KMS-11 (cell line): ENCODE measurements at regions not wholly inside any gene's neighbourhood (a gene's known extent, or its start where the extent isn't known, plus 50 kb on each side); places are given as distances from the start of the nearest gene placed in this dataset.
"Not testable (repeated sequence)": the region's sequence is repeated elsewhere in the genome, so short reads cannot be mapped to it uniquely, and the experiment has no call there.

ENCODE experiments used
- H2AFZ ChIP-seq: fragments of 200-600 bp; sonication (generic); 2 replicates; pipeline ENCODE4 v1.6.1; 2016; ENCODE audit warnings: antibody characterized with exemption, mixed run types, low read depth
- H3K27ac ChIP-seq: fragments of 200-600 bp; sonication (generic); 2 replicates; pipeline ENCODE4 v1.6.1; 2016; ENCODE audit warnings: mild to moderate bottlenecking, mixed run types
- H3K27me3 ChIP-seq: fragments of 200-600 bp; sonication (generic); 2 replicates; pipeline ENCODE4 v1.6.1; 2017; ENCODE audit warnings: mild to moderate bottlenecking, low read depth, mixed run types, moderate library complexity; ENCODE audit not compliant: insufficient read depth
- H3K36me3 ChIP-seq: fragments of 200-600 bp; sonication (generic); 2 replicates; pipeline ENCODE4 v1.6.1; 2017; ENCODE audit warnings: mild to moderate bottlenecking, mixed run types; ENCODE audit not compliant: insufficient read depth
- H3K4me1 ChIP-seq: fragments of 200-600 bp; sonication (generic); 2 replicates; pipeline ENCODE4 v1.6.1; 2016; ENCODE audit warnings: mild to moderate bottlenecking, low read depth, mixed run types; ENCODE audit not compliant: poor library complexity, severe bottlenecking
- H3K4me2 ChIP-seq: fragments of 200-600 bp; sonication (generic); 2 replicates; pipeline ENCODE4 v1.7.0; 2016; ENCODE audit warnings: mild to moderate bottlenecking, mixed run types
- H3K4me3 ChIP-seq: fragments of 200-600 bp; sonication (generic); IDR thresholded peaks from 2 replicates; pipeline ENCODE4 v1.6.1; 2017; ENCODE audit warnings: low read depth, low read length, mixed read lengths; ENCODE audit not compliant: insufficient read depth
- H3K79me2 ChIP-seq: fragments of 200-600 bp; sonication (generic); 2 replicates; pipeline ENCODE4 v1.6.1; 2016; ENCODE audit warnings: low read depth, mixed run types; ENCODE audit not compliant: insufficient read depth
- H3K9ac ChIP-seq: fragments of 200-600 bp; sonication (generic); 2 replicates; pipeline ENCODE4 v1.6.1; 2016; ENCODE audit warnings: mild to moderate bottlenecking, mixed run types
- H4K20me1 ChIP-seq: fragments of 200-600 bp; sonication (generic); 2 replicates; pipeline ENCODE4 v1.6.1; 2016; ENCODE audit warnings: mild to moderate bottlenecking, mixed run types; ENCODE audit not compliant: insufficient read depth
- CTCF ChIP-seq: fragments of 200-600 bp; sonication (generic); conservative IDR thresholded peaks from 2 replicates; pipeline ENCODE4 v1.6.1; 2017; ENCODE audit warnings: low read depth, mild to moderate bottlenecking, antibody characterized with exemption, low read length, moderate library complexity, mixed read lengths

- H3K27me3 ChIP-seq = no peaks in the 10 kb centered on the region
- H3K27ac ChIP-seq = no peak overlapping the region
- no peaks in the 10 kb centered on the region for H4K20me1 ChIP-seq
- H3K79me2 ChIP-seq = no peaks in the 10 kb centered on the region
- no peak overlapping the region for H3K4me3 ChIP-seq
- H3K9ac ChIP-seq = no peak overlapping the region
- TF ChIP-seq CTCF = no peak
- H3K36me3 ChIP-seq = no peaks in the 10 kb centered on the region
- no peaks in the 10 kb centered on the region for H3K4me1 ChIP-seq
- no peak overlapping the region for H2AFZ ChIP-seq
- H3K4me2 ChIP-seq = no peak overlapping the region
Measured at GRCh38 chr5:110873773-110874437, 135.1 kb downstream of the SLC25A46 start.

GRCh38 chr5:110875115-110875514 lies 136.3 kb downstream of the SLC25A46 start:
- not testable (repeated sequence) for H3K79me2 ChIP-seq

GRCh38 chr5:110878115-110878514 lies 139.3 kb downstream of the SLC25A46 start:
- no peaks in the 10 kb centered on the region for H3K4me1 ChIP-seq
- H3K4me3 ChIP-seq = no peak overlapping the region
- no peak overlapping the region for H2AFZ ChIP-seq
- H3K9ac ChIP-seq = no peak overlapping the region
- H4K20me1 ChIP-seq = no peaks in the 10 kb centered on the region
- H3K27ac ChIP-seq = no peak overlapping the region
- no peaks in the 10 kb centered on the region for H3K36me3 ChIP-seq
- H3K4me2 ChIP-seq = no peak overlapping the region
- TF ChIP-seq CTCF = no peak
- H3K27me3 ChIP-seq = no peaks in the 10 kb centered on the region
- H3K79me2 ChIP-seq = no peaks in the 10 kb centered on the region

More at GRCh38 chr5:110875115-110875514, 136.3 kb downstream of the SLC25A46 start:
- H3K4me2 ChIP-seq, H3K27ac ChIP-seq, H3K4me3 ChIP-seq, H3K9ac ChIP-seq, H2AFZ ChIP-seq, H4K20me1 ChIP-seq, H3K27me3 ChIP-seq, H3K4me1 ChIP-seq, H3K36me3 ChIP-seq: not testable (repeated sequence)

- no peaks in the 10 kb centered on the region for H4K20me1 ChIP-seq
- H3K27ac ChIP-seq = no peak overlapping the region
- no peak overlapping the region for H3K4me2 ChIP-seq
- H3K36me3 ChIP-seq = no peaks in the 10 kb centered on the region
- H2AFZ ChIP-seq = no peak overlapping the region
- H3K4me1 ChIP-seq = no peaks in the 10 kb centered on the region
- TF ChIP-seq CTCF = no peak
- no peaks in the 10 kb centered on the region for H3K27me3 ChIP-seq
- no peak overlapping the region for H3K4me3 ChIP-seq
- no peak overlapping the region for H3K9ac ChIP-seq
- no peaks in the 10 kb centered on the region for H3K79me2 ChIP-seq
Measured at GRCh38 chr5:110879675-110880074, 140.9 kb downstream of the SLC25A46 start.

GRCh38 chr5:110880413-110880812 lies 141.6 kb downstream of the SLC25A46 start:
- Histone ChIP-seq H3K79me2 (no peaks in the 10 kb centered on the region), H3K4me1 (no peaks in the 10 kb centered on the region), H3K27me3 (no peaks in the 10 kb centered on the region), H3K9ac (no peak overlapping the region), H3K36me3 (no peaks in the 10 kb centered on the region), H4K20me1 (no peaks in the 10 kb centered on the region), H3K27ac (no peak overlapping the region), H3K4me2 (no peak overlapping the region), H2AFZ (no peak overlapping the region), H3K4me3 (no peak overlapping the region)
- no peak for TF ChIP-seq CTCF
